ENCODE measurements at regions not wholly inside any gene's neighbourhood (a gene's known extent, or its start where the extent isn't known, plus 50 kb on each side); places are given as distances from the start of the nearest gene placed in this dataset.

DNA sequence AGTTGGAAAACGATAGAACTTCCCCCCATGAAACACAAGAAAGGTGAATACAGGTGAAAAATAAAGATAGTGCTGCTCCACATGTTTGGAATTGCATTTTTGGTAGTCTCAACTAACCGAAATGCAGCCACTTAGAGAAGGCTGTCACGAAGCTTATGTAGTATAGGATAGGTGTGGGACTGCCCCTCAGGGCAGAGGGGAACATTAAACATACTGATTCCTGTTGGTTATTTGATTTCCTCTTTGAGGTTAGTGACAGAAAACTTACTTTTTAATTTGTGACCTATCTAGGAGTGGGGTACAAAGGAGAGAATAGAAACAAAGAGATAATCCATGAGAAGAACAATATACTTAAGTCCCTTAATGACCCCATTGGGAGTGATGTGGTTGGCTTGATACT, 85.8 kb upstream of the SATB1 start:
- no TSS peak for BruUV-seq (replicated peaks)
- Histone ChIP-seq H2AK5ac (ENCODE audit: low read depth, low read length) (no peak overlapping the region), H3K4me3 (ENCODE audit: insufficient read depth, low read depth, low read length) (no peak overlapping the region), H2BK15ac (ENCODE audit: low read depth, low read length) (no peak overlapping the region), H3K4me1 (ENCODE audit: control insufficient read depth, insufficient read depth, low read length) (no peaks in the 10 kb centered on the region), H2BK120ac (ENCODE audit: low read depth, low read length) (no peak overlapping the region), H3K23ac (ENCODE audit: low read depth, low read length) (no peak overlapping the region), H3K27ac (ENCODE audit: insufficient read depth, low read length) (no peak overlapping the region), H3K18ac (ENCODE audit: low read depth, low read length) (no peak overlapping the region), H2AFZ (replicated peaks; ENCODE audit: low read length, poor library complexity) (no peak overlapping the region), H3K4me2 (ENCODE audit: low read depth, low read length) (no peak overlapping the region), H2AK9ac (replicated peaks; ENCODE audit: low read depth, low read length, poor library complexity) (no peak overlapping the region), H3K9me1 (ENCODE audit: insufficient read depth, low read length) (no peaks in the 10 kb centered on the region), H3K9ac (ENCODE audit: low read depth, low read length) (no peak overlapping the region), H2BK20ac (ENCODE audit: low read depth, low read length) (no peak overlapping the region), H3K36me3 (ENCODE audit: control insufficient read depth, insufficient read depth, low read length) (no peaks in the 10 kb centered on the region), H3K79me1 (ENCODE audit: low read depth in 1 of 2, low read length in 2 of 2) (no peaks in the 10 kb centered on the region), H4K91ac (ENCODE audit: insufficient read depth, low read depth, low read length) (no peak overlapping the region), H3K14ac (replicated peaks; ENCODE audit: low read depth, low read length) (no peak overlapping the region), H3K4ac (ENCODE audit: low read depth, low read length) (no peak overlapping the region), H4K5ac (ENCODE audit: low read depth, low read length) (no peak overlapping the region), H3K27me3 (ENCODE audit: control insufficient read depth, insufficient read depth, low read length) (no peaks in the 10 kb centered on the region), H2BK5ac (ENCODE audit: low read depth, low read length, poor library complexity, severe bottlenecking) (no peak overlapping the region), H3K9me3 (ENCODE audit: control insufficient read depth, insufficient read depth, low read length) (peaks cover 2% of the 10 kb centered on the region; the same call in 1 of the 2 replicates), H4K20me1 (ENCODE audit: insufficient read depth, low read length) (no peaks in the 10 kb centered on the region), H4K8ac (ENCODE audit: low read depth in 2 of 2, low read length in 2 of 2) (no peak overlapping the region), H3K56ac (ENCODE audit: extremely low read depth, insufficient read depth, low read length) (no peak overlapping the region)
- in situ Hi-C loops (cut with MboI; ENCODE audit: low sequenced_read_pairs), result no loop called here
- ChIA-PET CTCF (no interaction called here), POLR2A (ENCODE audit: unreplicated experiment) (no interaction called here)
- intact Hi-C loops (cut with micrococcal nuclease), result no loop called here
- DNase-seq (no peak), ATAC-seq (ENCODE audit: low read depth) (no peak)
- WGBS, 2 experiments (ENCODE audit: extremely low coverage in 2 of 2, insufficient read length in 1 of 2), result 40% methylated on average over 2 of the region's 3 CpGs; no CpG with 5 or more reads in 1 of the 2 experiments
- dilution Hi-C loops (cut with HindIII; ENCODE audit: low sequenced_read_pairs, unreplicated experiment), result no loop called here
- TF ChIP-seq NFE2L2 (IDR thresholded peaks at IDR 0.05; ENCODE audit: low read depth, low read length) (no peak), RCOR1 (IDR thresholded peaks at IDR 0.05; ENCODE audit: insufficient replicate concordance, low read length) (no peak), RFX5 (IDR thresholded peaks at IDR 0.05; ENCODE audit: low read depth, low read length) (no peak), USF2 (IDR thresholded peaks at IDR 0.05; ENCODE audit: low read depth, low read length) (no peak), SMC3 (IDR thresholded peaks at IDR 0.05; ENCODE audit: low read depth, low read length) (no peak), CHD1 (IDR thresholded peaks at IDR 0.05; ENCODE audit: low read depth, low read length) (no peak), MXI1 (IDR thresholded peaks at IDR 0.05; ENCODE audit: borderline replicate concordance, low read depth, low read length) (no peak), MAFK (IDR thresholded peaks at IDR 0.05; ENCODE audit: low read depth, low read length) (no peak), BHLHE40 (IDR thresholded peaks at IDR 0.05; ENCODE audit: low read depth, low read length) (no peak)
- TF ChIP-seq, protein P1, sequence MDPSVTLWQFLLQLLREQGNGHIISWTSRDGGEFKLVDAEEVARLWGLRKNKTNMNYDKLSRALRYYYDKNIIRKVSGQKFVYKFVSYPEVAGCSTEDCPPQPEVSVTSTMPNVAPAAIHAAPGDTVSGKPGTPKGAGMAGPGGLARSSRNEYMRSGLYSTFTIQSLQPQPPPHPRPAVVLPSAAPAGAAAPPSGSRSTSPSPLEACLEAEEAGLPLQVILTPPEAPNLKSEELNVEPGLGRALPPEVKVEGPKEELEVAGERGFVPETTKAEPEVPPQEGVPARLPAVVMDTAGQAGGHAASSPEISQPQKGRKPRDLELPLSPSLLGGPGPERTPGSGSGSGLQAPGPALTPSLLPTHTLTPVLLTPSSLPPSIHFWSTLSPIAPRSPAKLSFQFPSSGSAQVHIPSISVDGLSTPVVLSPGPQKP (IDR thresholded peaks at IDR 0.05; ENCODE audit: borderline replicate concordance, low read depth, low read length), result no peak
